ENCODE measurements at regions not wholly inside any gene's neighbourhood (a gene's known extent, or its start where the extent isn't known, plus 50 kb on each side); places are given as distances from the start of the nearest gene placed in this dataset.

GRCh38 chr5:28398185-28398584 lies 1359.8 kb upstream of the CDH9 start:
- TF ChIP-seq POLR2AphosphoS5 (IDR thresholded peaks at IDR 0.05; ENCODE audit: insufficient read depth, low read depth, low read length) (no peak), EZH2 (IDR thresholded peaks at IDR 0.05; ENCODE audit: borderline replicate concordance, low read depth, low read length, severe bottlenecking) (no peak), CTCF (IDR thresholded peaks at IDR 0.05; ENCODE audit: extremely low read depth in 1 of 2, insufficient read depth in 1 of 2, low read depth in 1 of 2, low read length in 2 of 2) (no peak), POLR2A (IDR thresholded peaks at IDR 0.05; ENCODE audit: low read depth, low read length) (no peak), GATA2 (IDR thresholded peaks at IDR 0.05; ENCODE audit: insufficient read depth, insufficient read length, low read depth, low read length) (no peak), MYC (IDR thresholded peaks at IDR 0.05; ENCODE audit: low read depth, low read length) (no peak), JUN (IDR thresholded peaks at IDR 0.05; ENCODE audit: borderline replicate concordance, insufficient read depth, insufficient read length, low read depth) (no peak), MAX (IDR thresholded peaks at IDR 0.05; ENCODE audit: insufficient read depth, insufficient read length) (no peak)

Measured in endothelial cell of umbilical vein (primary cell).